Activated naive CD8-positive, alpha-beta T cell treated with anti-CD3 and anti-CD28 coated beads, Interleukin-2, amount 10 ng/mL, durations not matched to agents 7 days and 5 days (primary cell): ENCODE measurements at regions not wholly inside any gene's neighbourhood (a gene's known extent, or its start where the extent isn't known, plus 50 kb on each side); places are given as distances from the start of the nearest gene placed in this dataset.

Source experiments
- ATAC-seq: fragments of 150-1000 bp; cut with Tn5 transposase; one replicate; pipeline ENCODE4 v1.10.0; 2021; ENCODE audit warnings: low read depth, moderate library complexity
- POLR2A ChIA-PET: fragments of 350-600 bp; sonication (Branson Sonifier 250); formaldehyde crosslinking; loops from one replicate; lab custom pipeline; 2021; ENCODE audit warnings: antibody characterized with exemption; lab: Charles Lee
- DNase-seq: peaks from one replicate; pipeline ENCODE4 v3.0.0; 2021
- H3K27ac Mint-ChIP-seq: one replicate; pipeline ENCODE4 v1.8.0; 2022; ENCODE audit warnings: mild to moderate bottlenecking, mixed read lengths
- H3K27me3 Mint-ChIP-seq: one replicate; pipeline ENCODE4 v1.8.0; 2022; ENCODE audit warnings: mild to moderate bottlenecking, moderate library complexity, mixed read lengths
- H3K36me3 Mint-ChIP-seq: one replicate; pipeline ENCODE4 v1.8.0; 2021; ENCODE audit warnings: mild to moderate bottlenecking, mixed read lengths
- H3K4me1 Mint-ChIP-seq: one replicate; pipeline ENCODE4 v1.8.0; 2021; ENCODE audit warnings: mixed read lengths
- H3K4me3 Mint-ChIP-seq: one replicate; pipeline ENCODE4 v1.8.0; 2022; ENCODE audit warnings: mild to moderate bottlenecking, moderate library complexity, mixed read lengths
- H3K9me3 Mint-ChIP-seq: one replicate; pipeline ENCODE4 v1.8.0; 2021; ENCODE audit warnings: mixed read lengths

DNA sequence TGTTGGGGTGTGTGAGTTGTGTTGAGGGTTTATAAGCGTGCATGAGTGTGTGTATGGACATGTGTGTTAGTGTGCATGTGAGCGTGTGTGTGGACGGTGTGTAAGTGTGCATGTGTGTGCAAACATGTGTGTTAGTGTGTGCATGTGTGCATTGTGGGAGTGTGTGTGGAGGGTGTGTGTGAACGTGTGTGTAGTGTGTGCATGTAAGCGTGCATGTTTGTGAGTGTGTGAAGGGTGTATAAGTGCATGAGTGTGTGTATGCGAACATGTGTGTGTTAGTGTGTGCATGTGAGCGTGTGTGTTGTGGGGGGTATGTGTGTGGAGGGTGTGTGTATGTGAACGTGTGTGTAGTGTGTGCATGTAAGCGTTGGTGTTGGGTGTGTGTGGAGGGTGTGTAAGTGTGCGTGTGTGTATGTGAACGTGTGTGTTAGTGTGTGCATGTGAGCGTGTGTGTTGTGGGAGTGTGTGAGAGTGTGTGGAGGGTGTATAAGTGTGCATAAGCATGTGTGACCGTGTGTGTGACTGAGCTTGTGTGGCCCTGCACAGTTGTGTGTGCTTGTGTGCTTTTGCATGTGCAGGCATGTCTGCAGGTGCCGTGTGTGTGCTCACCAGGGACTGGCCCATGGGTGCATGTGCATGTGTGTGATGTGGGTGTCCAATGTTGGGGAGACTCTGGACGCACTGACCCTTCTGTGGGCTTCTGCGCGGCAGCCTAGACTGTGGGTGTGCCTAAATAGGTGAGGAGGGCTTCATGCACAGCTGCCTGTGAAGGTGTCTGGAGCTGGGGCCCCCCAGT is 866.2 kb downstream of the TBC1D22A start:
- DNase-seq: no peak
- H3K4me1 Mint-ChIP-seq: no peaks in the 10 kb centered on the region
- H3K36me3 Mint-ChIP-seq: no peaks in the 10 kb centered on the region

DNA sequence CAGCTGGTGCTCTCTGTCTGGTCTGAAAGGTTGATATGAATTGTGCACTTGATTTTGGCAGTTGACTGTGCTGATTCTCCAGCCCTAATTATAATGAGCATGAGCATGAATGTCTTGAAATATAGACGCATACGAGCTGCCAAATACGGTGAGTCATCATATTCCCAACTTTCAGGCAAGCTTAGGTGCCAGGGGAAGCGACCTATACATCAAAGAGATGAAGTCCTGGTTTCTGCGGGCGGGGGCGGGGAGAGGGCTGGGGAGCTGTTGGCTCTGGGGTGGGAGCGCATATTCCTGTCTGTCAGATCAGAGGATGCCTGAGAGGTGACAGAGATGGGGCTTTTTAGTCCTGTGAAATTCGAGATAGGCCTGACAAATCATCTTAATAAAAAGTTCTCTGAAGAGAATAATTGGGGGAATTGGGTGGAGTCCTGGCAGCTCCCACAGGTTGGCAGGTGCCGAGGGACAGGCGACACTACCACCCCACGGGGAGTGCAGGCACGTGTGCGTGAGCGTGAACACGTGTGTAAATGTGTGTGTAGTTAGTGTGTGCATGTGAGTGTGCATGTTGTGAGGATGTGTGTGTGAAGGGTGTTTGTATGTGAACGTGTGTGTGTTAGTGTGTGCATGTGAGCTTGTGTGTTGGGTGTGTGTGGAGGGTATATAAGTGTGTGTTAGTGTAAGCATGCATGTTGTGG is 865.3 kb downstream of the TBC1D22A start:
- Mint-ChIP-seq H3K9me3 (no peaks in the 10 kb centered on the region), H3K4me1 (no peaks in the 10 kb centered on the region), H3K4me3 (no peak overlapping the region), H3K27me3 (no peaks in the 10 kb centered on the region), H3K27ac (no peak overlapping the region), H3K36me3 (no peaks in the 10 kb centered on the region)
- POLR2A ChIA-PET: no interaction called here
- ATAC-seq (no peak), DNase-seq (no peak)

More for the DNA sequence above, 866.2 kb downstream of the TBC1D22A start:
- H3K27me3 Mint-ChIP-seq: no peaks in the 10 kb centered on the region
- H3K27ac Mint-ChIP-seq: no peak overlapping the region
- no peak overlapping the region for H3K4me3 Mint-ChIP-seq
- H3K9me3 Mint-ChIP-seq: no peaks in the 10 kb centered on the region
- POLR2A ChIA-PET: no interaction called here
- ATAC-seq: no peak

DNA sequence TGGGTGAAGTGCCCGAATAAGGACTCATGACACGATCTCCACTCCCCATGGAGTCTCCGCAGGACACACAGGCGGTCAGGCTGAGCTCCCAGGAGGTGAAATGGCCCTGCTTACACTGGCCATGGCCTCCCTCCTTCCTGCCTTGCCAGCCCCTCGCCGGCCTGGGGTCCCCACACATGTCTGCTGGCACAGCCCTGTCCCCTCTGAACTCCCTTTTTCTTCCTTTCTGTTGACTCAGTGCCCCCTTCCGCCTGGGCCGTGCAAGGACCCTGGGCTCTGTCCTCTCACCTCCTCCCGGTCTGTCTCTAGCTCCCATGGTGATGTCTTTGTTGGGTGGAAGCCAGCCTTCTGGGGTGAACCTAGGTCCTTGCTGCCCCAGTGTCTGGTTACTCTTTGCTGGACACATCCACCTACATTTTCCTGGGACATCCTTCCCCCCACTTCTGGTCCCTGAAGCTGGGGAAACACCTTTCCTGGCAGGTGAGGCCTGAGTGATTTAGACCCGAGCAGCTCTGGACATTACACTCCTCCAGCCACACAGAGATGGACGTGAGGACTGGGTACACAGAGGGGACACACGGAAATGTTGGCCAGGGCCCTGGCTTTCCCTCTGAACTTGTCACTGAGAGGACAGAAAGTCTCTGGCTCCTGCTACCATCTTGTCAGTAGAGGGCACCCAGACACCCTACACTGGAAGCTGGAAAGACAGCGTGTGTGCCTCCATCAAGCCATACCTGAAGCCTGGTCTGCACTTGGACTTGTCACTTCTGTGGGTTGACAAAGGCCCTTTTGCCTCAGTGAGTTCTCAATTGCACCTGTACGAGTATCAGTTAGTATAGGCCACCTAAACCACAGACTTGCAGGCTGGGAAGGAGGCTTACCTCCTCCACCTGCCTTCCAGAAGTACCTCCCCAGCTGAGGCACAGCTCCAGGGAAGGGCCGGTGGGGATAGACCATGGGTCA is 864.3 kb downstream of the TBC1D22A start:
- no peak overlapping the region for H3K27ac Mint-ChIP-seq
- no peak overlapping the region for H3K4me3 Mint-ChIP-seq
- no peak for DNase-seq
- ATAC-seq: no peak
- no peaks in the 10 kb centered on the region for H3K27me3 Mint-ChIP-seq
- POLR2A ChIA-PET: no interaction called here
- no peaks in the 10 kb centered on the region for H3K4me1 Mint-ChIP-seq
- H3K9me3 Mint-ChIP-seq: no peaks in the 10 kb centered on the region
- H3K36me3 Mint-ChIP-seq: no peaks in the 10 kb centered on the region

DNA sequence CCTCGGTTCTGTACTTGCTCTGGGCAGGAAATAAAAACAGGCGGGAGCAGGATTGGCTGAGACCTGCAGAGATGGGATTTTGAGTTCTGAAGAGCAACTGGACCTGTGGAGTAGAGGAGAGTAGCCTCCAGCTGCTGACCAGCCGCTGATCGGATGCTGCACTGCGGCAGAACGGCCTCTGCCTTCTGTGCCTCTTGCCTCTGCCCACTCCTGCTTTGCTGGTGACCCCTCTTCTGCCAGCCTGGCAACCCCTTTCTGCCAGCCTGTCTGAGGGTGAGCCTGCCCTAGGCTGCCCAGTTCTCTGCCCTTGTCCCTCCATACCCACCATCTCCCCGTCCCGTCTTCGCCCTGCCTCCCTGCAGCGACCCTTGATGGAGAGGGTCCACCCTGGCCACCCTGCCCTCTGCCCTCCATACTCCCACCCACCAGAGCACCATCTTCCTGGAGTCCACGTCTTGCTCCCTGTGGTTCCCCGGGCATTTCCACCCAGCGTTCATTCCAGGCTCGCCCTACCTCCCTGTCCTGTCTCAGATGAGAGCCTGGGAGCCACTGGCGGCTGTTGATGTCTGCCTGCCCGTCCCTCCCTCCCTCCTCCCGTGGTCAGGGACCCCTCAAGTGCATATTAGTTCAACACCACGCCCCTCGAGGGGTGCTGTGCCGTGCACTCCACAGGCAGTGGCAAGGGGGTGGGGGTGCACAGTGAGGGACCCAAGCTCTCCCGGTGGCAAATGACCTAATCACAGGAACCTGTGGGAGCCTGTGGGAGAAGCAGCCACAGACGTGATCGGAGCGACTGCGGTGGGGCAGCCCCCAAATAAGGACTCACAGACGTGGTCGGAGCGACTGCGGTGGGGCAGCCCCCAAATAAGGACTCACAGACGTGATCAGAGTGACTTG is 863.3 kb downstream of the TBC1D22A start:
- no peaks in the 10 kb centered on the region for H3K9me3 Mint-ChIP-seq
- H3K4me1 Mint-ChIP-seq: no peaks in the 10 kb centered on the region
- ATAC-seq (no peak), DNase-seq (no peak)
- H3K27ac Mint-ChIP-seq: no peak overlapping the region
- H3K4me3 Mint-ChIP-seq: no peak overlapping the region
- H3K27me3 Mint-ChIP-seq: no peaks in the 10 kb centered on the region
- no peaks in the 10 kb centered on the region for H3K36me3 Mint-ChIP-seq
- POLR2A ChIA-PET: no interaction called here

DNA sequence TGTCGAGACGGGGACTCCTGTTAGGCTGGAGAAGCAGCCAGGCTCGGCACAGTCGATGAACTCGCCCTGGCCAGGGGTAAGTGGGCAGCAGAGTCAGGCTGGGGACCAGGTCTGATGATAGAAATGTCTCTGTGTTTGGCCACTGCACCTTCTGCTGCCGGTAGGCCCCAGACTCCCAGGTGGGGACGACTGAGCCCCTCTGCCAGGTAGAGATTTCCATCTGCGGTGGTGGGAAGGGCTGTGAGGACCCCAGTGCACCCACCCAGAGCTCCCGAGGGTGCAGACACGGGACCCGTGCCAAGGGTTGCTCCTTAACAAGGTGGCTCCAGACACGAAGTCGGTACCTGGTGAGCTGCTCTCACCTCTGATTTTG is 862.5 kb downstream of the TBC1D22A start:
- Mint-ChIP-seq H3K27ac (no peak overlapping the region), H3K9me3 (no peaks in the 10 kb centered on the region), H3K4me1 (no peaks in the 10 kb centered on the region), H3K36me3 (no peaks in the 10 kb centered on the region), H3K27me3 (peaks cover 2% of the 10 kb centered on the region), H3K4me3 (no peak overlapping the region)
- POLR2A ChIA-PET: no interaction called here
- ATAC-seq: no peak
- no peak for DNase-seq

DNA sequence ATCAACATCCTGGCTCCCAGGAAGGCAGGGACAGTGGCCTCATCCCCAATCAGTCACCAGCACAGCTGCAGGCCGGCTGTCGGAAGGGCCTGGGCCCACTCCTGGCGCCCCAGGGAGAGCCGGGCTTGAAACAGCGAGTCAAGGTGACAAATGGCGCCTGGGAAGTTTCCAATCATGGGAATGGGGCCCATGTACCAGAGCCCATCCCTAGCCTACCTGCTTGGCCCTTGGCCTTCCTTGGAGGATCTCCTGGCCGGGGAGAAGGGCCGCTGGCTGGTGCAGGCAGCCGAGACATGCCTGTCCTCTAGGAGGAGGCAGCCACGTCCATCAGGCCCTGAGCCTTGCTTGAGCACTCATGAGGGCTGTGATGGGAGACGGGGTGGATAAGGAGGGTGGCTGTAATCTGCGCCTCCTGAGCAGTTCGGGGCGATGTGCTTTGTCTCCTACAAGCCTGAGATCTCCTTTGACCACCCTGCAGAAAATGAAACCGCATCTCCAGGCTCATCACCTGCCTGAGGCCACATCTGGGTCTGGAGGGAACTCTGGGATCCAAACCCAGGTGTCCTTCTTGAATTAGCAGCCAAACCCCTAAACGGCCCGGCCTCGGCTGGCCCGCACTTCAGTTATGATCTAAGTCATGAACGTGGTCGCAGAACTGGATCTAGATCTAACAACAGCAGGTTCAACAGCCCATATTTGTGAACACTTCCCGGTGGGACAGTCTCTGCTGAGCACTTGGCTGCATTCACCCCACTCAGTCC is 862.0 kb downstream of the TBC1D22A start:
- H3K27me3 Mint-ChIP-seq: peaks cover 2% of the 10 kb centered on the region
- no peak for DNase-seq
- ATAC-seq: no peak
- no peak overlapping the region for H3K4me3 Mint-ChIP-seq
- H3K4me1 Mint-ChIP-seq: no peaks in the 10 kb centered on the region
- no peaks in the 10 kb centered on the region for H3K36me3 Mint-ChIP-seq
- H3K27ac Mint-ChIP-seq: no peak overlapping the region
- H3K9me3 Mint-ChIP-seq: no peaks in the 10 kb centered on the region
- POLR2A ChIA-PET: no interaction called here

DNA sequence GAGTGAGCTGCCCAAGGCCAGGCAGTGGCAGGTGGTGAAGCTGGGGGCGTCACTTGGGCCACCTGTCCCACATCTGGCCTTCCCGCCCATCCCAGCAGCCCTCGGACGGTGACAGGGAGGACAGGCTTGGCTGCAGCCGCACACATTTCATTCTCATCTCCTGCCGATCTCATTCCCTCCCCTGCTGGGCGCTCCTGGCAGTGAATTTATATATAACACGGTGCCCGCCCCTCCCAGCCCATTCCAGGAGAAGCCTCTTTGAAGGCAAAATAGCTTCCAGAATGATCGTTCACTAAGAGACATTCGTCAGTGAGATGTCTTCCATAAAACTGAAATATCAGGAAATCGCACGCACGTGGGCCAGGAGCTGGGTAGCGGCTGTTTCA is 861.3 kb downstream of the TBC1D22A start:
- Mint-ChIP-seq H3K27me3 (peaks cover 2% of the 10 kb centered on the region), H3K4me1 (no peaks in the 10 kb centered on the region), H3K27ac (no peak overlapping the region), H3K36me3 (no peaks in the 10 kb centered on the region), H3K9me3 (no peaks in the 10 kb centered on the region), H3K4me3 (no peak overlapping the region)
- DNase-seq (no peak), ATAC-seq (no peak)
- POLR2A ChIA-PET: no interaction called here

DNA sequence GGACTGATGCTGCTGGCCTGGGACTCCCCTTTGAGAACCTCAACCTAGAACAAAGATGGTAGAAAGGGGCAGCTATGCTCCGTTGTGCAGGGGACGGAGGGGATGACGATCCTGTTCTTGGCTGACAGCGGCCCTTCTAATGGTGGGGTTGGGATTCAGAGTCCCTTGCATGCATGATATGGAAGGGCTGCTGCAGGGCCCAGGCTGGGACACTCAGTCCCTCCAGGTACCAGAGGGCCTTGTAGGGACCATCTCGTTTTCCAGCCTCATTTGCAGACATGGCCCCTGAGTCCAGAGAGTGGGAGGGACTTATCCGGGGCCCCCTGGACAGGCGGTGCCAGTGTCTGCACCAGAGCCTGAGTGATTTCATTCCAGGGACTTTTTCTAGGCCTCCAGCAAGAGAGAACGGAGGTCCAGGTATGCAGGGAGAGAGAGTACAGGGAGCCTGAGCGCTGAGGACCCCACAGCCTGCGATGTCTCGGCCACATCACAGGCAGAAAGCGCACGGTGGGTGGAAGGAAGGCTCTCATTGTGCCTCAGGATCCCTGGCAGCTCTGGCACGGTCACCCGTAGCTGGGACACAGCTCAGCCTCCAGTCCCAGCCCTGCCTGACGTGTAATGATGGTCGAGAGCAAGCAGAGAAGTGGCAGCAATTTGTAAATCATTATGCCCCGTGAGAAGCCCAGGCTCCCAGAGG is 860.8 kb downstream of the TBC1D22A start:
- no peak for ATAC-seq
- no peaks in the 10 kb centered on the region for H3K36me3 Mint-ChIP-seq
- no peaks in the 10 kb centered on the region for H3K4me1 Mint-ChIP-seq
- H3K27ac Mint-ChIP-seq: no peak overlapping the region
- no peak for DNase-seq
- H3K27me3 Mint-ChIP-seq: peaks cover 2% of the 10 kb centered on the region
- no peaks in the 10 kb centered on the region for H3K9me3 Mint-ChIP-seq
- POLR2A ChIA-PET: no interaction called here
- no peak overlapping the region for H3K4me3 Mint-ChIP-seq

DNA sequence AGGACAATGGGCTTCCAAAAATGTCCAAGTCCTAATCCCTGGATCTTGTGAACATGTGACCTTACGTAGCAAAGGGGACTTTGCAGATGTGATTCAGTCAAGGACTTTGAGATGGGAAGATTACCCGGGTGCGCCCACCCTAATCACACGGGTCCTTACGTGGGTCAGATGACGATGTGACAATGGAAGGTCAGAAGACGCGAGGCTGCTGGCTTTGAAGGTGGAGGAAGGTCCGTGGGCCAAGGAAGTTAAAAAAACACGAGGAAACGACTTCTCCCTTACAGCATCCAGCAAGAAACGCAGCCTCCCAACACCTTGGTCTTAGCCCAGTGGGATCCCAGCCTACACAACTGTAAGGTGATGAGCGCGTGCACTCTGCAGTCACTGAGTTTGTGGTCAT is 860.1 kb downstream of the TBC1D22A start:
- POLR2A ChIA-PET: no interaction called here
- H3K4me1 Mint-ChIP-seq: no peaks in the 10 kb centered on the region
- no peaks in the 10 kb centered on the region for H3K9me3 Mint-ChIP-seq
- no peak overlapping the region for H3K27ac Mint-ChIP-seq
- no peak overlapping the region for H3K4me3 Mint-ChIP-seq
- ATAC-seq: no peak
- DNase-seq: no peak
- H3K27me3 Mint-ChIP-seq: peaks cover 2% of the 10 kb centered on the region
- H3K36me3 Mint-ChIP-seq: no peaks in the 10 kb centered on the region

DNA sequence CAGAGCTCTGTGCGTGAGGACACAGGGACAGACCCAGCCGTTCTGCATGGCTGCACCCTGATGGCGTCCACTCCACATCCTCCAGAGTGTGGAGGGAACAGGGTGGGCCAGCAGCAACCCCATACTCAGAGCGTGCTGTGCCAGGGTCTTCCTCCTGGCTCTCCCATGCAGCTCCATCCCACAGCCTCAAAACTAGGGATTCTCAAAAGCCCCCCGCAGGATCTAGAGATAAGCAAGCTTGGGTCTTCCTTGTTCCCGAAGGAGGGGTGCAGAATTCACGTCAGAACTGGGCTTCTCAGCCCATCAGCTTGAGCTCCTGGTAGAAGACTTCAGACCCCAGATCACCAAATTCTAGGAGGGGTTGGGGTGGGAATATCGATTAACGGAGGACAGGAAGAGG is 858.8 kb downstream of the TBC1D22A start:
- no peak overlapping the region for H3K27ac Mint-ChIP-seq
- ATAC-seq (no peak), DNase-seq (no peak)
- H3K27me3 Mint-ChIP-seq: peaks cover 2% of the 10 kb centered on the region
- H3K4me3 Mint-ChIP-seq: no peak overlapping the region
- peaks cover 2% of the 10 kb centered on the region for H3K9me3 Mint-ChIP-seq
- POLR2A ChIA-PET: no interaction called here
- no peaks in the 10 kb centered on the region for H3K36me3 Mint-ChIP-seq
- H3K4me1 Mint-ChIP-seq: no peaks in the 10 kb centered on the region

DNA sequence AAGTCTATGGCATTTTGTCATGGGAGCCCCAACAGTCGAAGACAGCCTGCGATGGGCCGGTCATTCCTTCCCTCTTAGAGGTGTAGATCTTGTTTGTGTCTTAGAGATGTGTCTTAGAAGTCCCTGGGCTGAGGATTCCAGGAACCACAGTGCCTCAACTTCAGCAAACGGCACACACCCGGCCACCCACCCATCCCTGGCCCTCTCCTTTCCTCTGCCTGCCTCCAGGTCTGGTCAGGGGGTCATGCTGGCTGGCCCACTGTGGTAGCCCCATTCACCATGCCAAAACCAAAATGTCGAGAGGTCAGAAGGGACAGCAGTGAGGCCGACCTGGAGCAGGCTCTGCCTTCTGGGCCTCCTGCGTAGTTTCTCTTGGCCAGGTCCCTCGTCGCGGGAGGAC is 857.9 kb downstream of the TBC1D22A start:
- Mint-ChIP-seq H3K9me3 (peaks cover 2% of the 10 kb centered on the region), H3K27me3 (peaks cover 2% of the 10 kb centered on the region), H3K4me1 (no peaks in the 10 kb centered on the region), H3K27ac (no peak overlapping the region), H3K36me3 (no peaks in the 10 kb centered on the region), H3K4me3 (no peak overlapping the region)
- ATAC-seq (no peak), DNase-seq (no peak)
- POLR2A ChIA-PET: no interaction called here

DNA sequence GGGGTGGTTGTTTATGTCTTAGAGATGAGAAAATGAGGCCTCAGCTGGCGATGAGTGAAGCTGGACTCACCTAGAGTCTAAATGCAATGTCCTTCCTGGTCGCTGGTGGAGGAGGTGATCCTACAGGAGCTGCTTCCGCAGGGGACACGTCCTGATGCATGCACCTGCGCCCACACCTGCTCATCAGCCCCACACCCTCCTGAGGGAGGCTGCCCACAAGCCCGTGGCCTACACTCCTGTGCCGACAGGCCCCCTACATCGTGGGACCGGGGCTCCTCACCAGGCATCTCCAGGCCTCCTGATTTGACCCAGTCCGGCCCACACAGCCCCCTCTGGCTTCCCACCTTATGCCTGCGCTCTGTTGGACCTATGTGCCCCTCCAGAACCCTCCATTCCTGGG is 857.2 kb downstream of the TBC1D22A start:
- ATAC-seq (no peak), DNase-seq (no peak)
- H3K27ac Mint-ChIP-seq: no peak overlapping the region
- POLR2A ChIA-PET: no interaction called here
- peaks cover 2% of the 10 kb centered on the region for H3K9me3 Mint-ChIP-seq
- H3K36me3 Mint-ChIP-seq: no peaks in the 10 kb centered on the region
- no peak overlapping the region for H3K4me3 Mint-ChIP-seq
- H3K4me1 Mint-ChIP-seq: no peaks in the 10 kb centered on the region
- peaks cover 2% of the 10 kb centered on the region for H3K27me3 Mint-ChIP-seq
